HEK293 (cell line): ENCODE measurements at regions not wholly inside any gene's neighbourhood (a gene's known extent, or its start where the extent isn't known, plus 50 kb on each side); places are given as distances from the start of the nearest gene placed in this dataset.

Experiments
- CTCF ChIA-PET: fragments of 350-600 bp; formaldehyde crosslinking; extraction: SDS; loops from one replicate; lab custom pipeline; 2021; ENCODE audit warnings: antibody characterized with exemption; lab: Yijun Ruan, JAX
- POLR2A ChIA-PET: fragments of 300-600 bp; formaldehyde crosslinking; extraction: SDS; loops from one replicate; lab custom pipeline; 2020; ENCODE audit warnings: antibody characterized with exemption, inconsistent platforms; lab: Yijun Ruan, JAX
- H3K27ac ChIP-seq: fragments of 200-500 bp; sonication (Bioruptor generic); 2 replicates; pipeline ENCODE4 v1.5.1; 2014; ENCODE audit warnings: low read depth, low read length, control low read depth, inconsistent platforms; ENCODE audit errors: extremely low read depth
- H3K36me3 ChIP-seq, 2 experiments: fragments of 200-500 bp in 1 of 2; sonication (Bioruptor generic) in 1 of 2; 1 replicate in 1 of 2; 2 replicates in 1 of 2; pipeline ENCODE4 v1.5.1; 2014 to 2017; ENCODE audit warnings: inconsistent platforms in 2 of 2, low read length in 2 of 2; ENCODE audit not compliant: control insufficient read depth in 2 of 2, insufficient read depth in 1 of 2
- H3K4me1 ChIP-seq: fragments of 200-500 bp; sonication (Bioruptor generic); 2 replicates; pipeline ENCODE4 v1.5.1; 2014; ENCODE audit warnings: mild to moderate bottlenecking, low read length, inconsistent platforms; ENCODE audit not compliant: control insufficient read depth, insufficient read depth
- H3K4me3 ChIP-seq: 2 replicates; pipeline ENCODE4 v1.5.1; 2011; ENCODE audit warnings: low read depth, mild to moderate bottlenecking, control low read depth, low read length, moderate library complexity
- H3K9me3 ChIP-seq: fragments of 200-500 bp; sonication (Bioruptor generic); 2 replicates; pipeline ENCODE4 v1.5.1; 2014; ENCODE audit warnings: low read depth, low read length, inconsistent platforms; ENCODE audit not compliant: control insufficient read depth, insufficient read depth
- FEZF1 ChIP-seq: fragments of 450-650 bp; formaldehyde crosslinking; IDR thresholded peaks from 2 replicates; pipeline ENCODE4 v1.5.1; 2016; ENCODE audit warnings: missing biosample characterization, missing genetic modification characterization
- GLIS1 ChIP-seq: fragments of 450-650 bp; formaldehyde crosslinking; IDR thresholded peaks from 2 replicates; pipeline ENCODE4 v1.5.1; 2016; ENCODE audit warnings: missing biosample characterization, missing genetic modification characterization
- GLIS2 ChIP-seq: fragments of 450-650 bp; formaldehyde crosslinking; IDR thresholded peaks from 2 replicates; pipeline ENCODE4 v1.5.1; 2016; ENCODE audit warnings: missing biosample characterization, missing genetic modification characterization
- HOXC10 ChIP-seq: sonication (generic); formaldehyde crosslinking; IDR thresholded peaks from 2 replicates; pipeline ENCODE4 v1.8.1; 2023; ENCODE audit warnings: mild to moderate bottlenecking, missing genetic modification reagents
- KLF16 ChIP-seq: fragments of 450-650 bp; formaldehyde crosslinking; IDR thresholded peaks from 2 replicates; pipeline ENCODE4 v1.5.1; 2017; ENCODE audit warnings: missing biosample characterization, missing genetic modification characterization
- PRDM6 ChIP-seq: fragments of 450-650 bp; formaldehyde crosslinking; IDR thresholded peaks from 2 replicates; pipeline ENCODE4 v1.5.1; 2017; ENCODE audit warnings: missing biosample characterization, missing genetic modification characterization
- SCRT1 ChIP-seq: fragments of 450-650 bp; formaldehyde crosslinking; IDR thresholded peaks from 2 replicates; pipeline ENCODE4 v1.5.1; 2016; ENCODE audit warnings: missing biosample characterization, missing genetic modification characterization, borderline replicate concordance
- SP3 ChIP-seq: fragments of 450-650 bp; formaldehyde crosslinking; IDR thresholded peaks from 2 replicates; pipeline ENCODE4 v1.5.1; 2016; ENCODE audit warnings: missing biosample characterization, missing genetic modification characterization
- SP7 ChIP-seq: fragments of 450-650 bp; formaldehyde crosslinking; IDR thresholded peaks from 2 replicates; pipeline ENCODE4 v1.5.1; 2016; ENCODE audit warnings: missing biosample characterization, missing genetic modification characterization
- TRIM28 ChIP-seq: IDR thresholded peaks from 2 replicates; pipeline ENCODE4 v1.6.1; 2011; ENCODE audit warnings: low read length, control low read depth, borderline replicate concordance
- ZBTB17 ChIP-seq: fragments of 450-650 bp; formaldehyde crosslinking; IDR thresholded peaks from 2 replicates; pipeline ENCODE4 v1.5.1; 2016; ENCODE audit warnings: missing biosample characterization, missing genetic modification characterization
- ZBTB26 ChIP-seq: fragments of 450-650 bp; formaldehyde crosslinking; optimal IDR thresholded peaks from 2 replicates; pipeline ENCODE3; 2016; ENCODE audit warnings: missing biosample characterization, mild to moderate bottlenecking, missing genetic modification characterization
- ZBTB49 ChIP-seq: fragments of 450-650 bp; formaldehyde crosslinking; IDR thresholded peaks from 2 replicates; pipeline ENCODE4 v1.5.1; 2016; ENCODE audit warnings: missing biosample characterization, missing genetic modification characterization, low read depth
- ZFHX2 ChIP-seq: fragments of 450-650 bp; formaldehyde crosslinking; conservative IDR thresholded peaks from 2 replicates; pipeline ENCODE4 v1.5.1; 2016; ENCODE audit warnings: missing biosample characterization, missing genetic modification characterization
- ZNF2 ChIP-seq: fragments of 450-650 bp; formaldehyde crosslinking; IDR thresholded peaks from 2 replicates; pipeline ENCODE4 v1.5.1; 2016; ENCODE audit warnings: missing biosample characterization, missing genetic modification characterization
- ZNF266 ChIP-seq: fragments of 450-650 bp; formaldehyde crosslinking; IDR thresholded peaks from 2 replicates; pipeline ENCODE4 v1.5.1; 2016; ENCODE audit warnings: missing biosample characterization, missing genetic modification characterization, low read depth
- ZNF335 ChIP-seq: fragments of 450-650 bp; formaldehyde crosslinking; conservative IDR thresholded peaks from 2 replicates; pipeline ENCODE4 v1.5.1; 2016; ENCODE audit warnings: missing biosample characterization, missing genetic modification characterization
- ZNF341 ChIP-seq: fragments of 450-650 bp; formaldehyde crosslinking; IDR thresholded peaks from 2 replicates; pipeline ENCODE4; 2016; ENCODE audit warnings: low read depth, missing biosample characterization, missing genetic modification characterization
- ZNF416 ChIP-seq: fragments of 450-650 bp; formaldehyde crosslinking; IDR thresholded peaks from 2 replicates; pipeline ENCODE4 v1.5.1; 2016; ENCODE audit warnings: missing biosample characterization, missing genetic modification characterization
- ZNF449 ChIP-seq: fragments of 450-650 bp; formaldehyde crosslinking; IDR thresholded peaks from 2 replicates; pipeline ENCODE4 v1.5.1; 2017; ENCODE audit warnings: missing biosample characterization, mild to moderate bottlenecking, missing genetic modification characterization, moderate library complexity
- ZNF501 ChIP-seq: fragments of 450-650 bp; formaldehyde crosslinking; IDR thresholded peaks from 2 replicates; pipeline ENCODE4 v1.5.1; 2016; ENCODE audit warnings: missing biosample characterization, missing genetic modification characterization
- ZNF544 ChIP-seq: fragments of 450-650 bp; formaldehyde crosslinking; IDR thresholded peaks from 2 replicates; pipeline ENCODE4 v1.5.0; 2017; ENCODE audit warnings: missing biosample characterization, missing genetic modification characterization
- ZNF600 ChIP-seq: fragments of 450-650 bp; formaldehyde crosslinking; IDR thresholded peaks from 2 replicates; pipeline ENCODE4 v1.5.1; 2016; ENCODE audit warnings: missing biosample characterization, missing genetic modification characterization
- ZNF677 ChIP-seq: fragments of 450-650 bp; IDR thresholded peaks from 2 replicates; pipeline ENCODE4 v1.5.0; 2018; ENCODE audit warnings: missing biosample characterization, mild to moderate bottlenecking, missing genetic modification characterization, moderate library complexity
- ZNF692 ChIP-seq: fragments of 450-650 bp; formaldehyde crosslinking; IDR thresholded peaks from 2 replicates; pipeline ENCODE4 v1.5.1; 2016; ENCODE audit warnings: missing biosample characterization, missing genetic modification characterization
- ZNF792 ChIP-seq: fragments of 450-650 bp; formaldehyde crosslinking; IDR thresholded peaks from 2 replicates; pipeline ENCODE4 v1.5.1; 2016; ENCODE audit warnings: missing biosample characterization, missing genetic modification characterization
- ZSCAN4 ChIP-seq: fragments of 450-650 bp; formaldehyde crosslinking; IDR thresholded peaks from 2 replicates; pipeline ENCODE4 v1.5.1; 2017; ENCODE audit warnings: missing biosample characterization, missing genetic modification characterization

GRCh38 chr10:8331387-8331786 is 276.9 kb downstream of the GATA3 start (continued):
- no peak for TF ChIP-seq SCRT1
- no peak for TF ChIP-seq ZNF600 (tag by site-specific recombination)

GRCh38 chr10:8331896-8332729 is 277.6 kb downstream of the GATA3 start:
- Histone ChIP-seq H3K27ac (no peak overlapping the region), H3K36me3 (no peaks in the 10 kb centered on the region), H3K9me3 (no peaks in the 10 kb centered on the region), H3K4me3 (peak overlapping the region; percentile 34), H3K4me1 (no peaks in the 10 kb centered on the region; the same call in 1 of the 2 replicates)
- CTCF ChIA-PET = interaction anchor here (0.6 to 0.7 kb wide), 2 partner anchors 246 to 646 kb away, joined by 3 read pairs; no protein-coding TSS in a partner anchor
- POLR2A ChIA-PET = interaction anchor here (0.5 to 0.6 kb wide), 2 partner anchors 9 to 308 kb away, joined by 3 read pairs; no protein-coding TSS in a partner anchor
- no peak for TF ChIP-seq ZBTB49 (tag by site-specific recombination)
- TF ChIP-seq SP3 (tag by site-specific recombination) = peak; percentile 56
- TF ChIP-seq ZNF341 (tag by site-specific recombination) = peak; percentile 97
- peak; percentile 95 for TF ChIP-seq ZSCAN4
- peak; percentile 85 for TF ChIP-seq ZBTB26 (tag by site-specific recombination)
- peak; percentile 80; the same call in 1 of the 2 replicates for TF ChIP-seq TRIM28
- TF ChIP-seq ZNF449 (tag by site-specific recombination) = peak; percentile 99
- no peak for TF ChIP-seq ZNF416 (tag by site-specific recombination)
- peak; percentile 58; the same call in 1 of the 2 replicates for TF ChIP-seq ZNF501 (tag by site-specific recombination)
- TF ChIP-seq ZNF266 (tag by site-specific recombination) = no peak
- peak; percentile 6; the same call in 1 of the 2 replicates for TF ChIP-seq FEZF1 (tag by site-specific recombination)
- TF ChIP-seq ZNF792 (tag by site-specific recombination) = no peak
- no peak for TF ChIP-seq HOXC10 (CRISPR knock-in tag)
- TF ChIP-seq PRDM6 = no peak
- TF ChIP-seq ZNF692 = peak; percentile 62
- peak; percentile 90 for TF ChIP-seq ZFHX2 (tag by site-specific recombination)
- TF ChIP-seq KLF16 = peak; percentile 48; the same call in 1 of the 2 replicates
- no peak for TF ChIP-seq ZNF677
- peak; percentile 98 for TF ChIP-seq ZBTB17 (tag by site-specific recombination)
- peak; percentile 63 for TF ChIP-seq ZNF335
- TF ChIP-seq GLIS2 (tag by site-specific recombination) = peak; percentile 82
- TF ChIP-seq ZNF2 (tag by site-specific recombination) = peak; percentile 33; the same call in 1 of the 2 replicates
- TF ChIP-seq SP7 (tag by site-specific recombination) = peak; percentile 26; the same call in 1 of the 2 replicates
- TF ChIP-seq GLIS1 (tag by site-specific recombination) = peak; percentile 38; the same call in 1 of the 2 replicates
- no peak for TF ChIP-seq ZNF544 (tag by site-specific recombination)
